ENCODE measurements at regions not wholly inside any gene's neighbourhood (a gene's known extent, or its start where the extent isn't known, plus 50 kb on each side); places are given as distances from the start of the nearest gene placed in this dataset.

- peak in 1 of 2 experiments; percentile 94; a peak in 2 of 4 replicates for TF ChIP-seq EP300 (IDR thresholded peaks at IDR 0.05; ENCODE audit: borderline replicate concordance in 1 of 2, low read depth in 1 of 2, low read length in 1 of 2)
- TF ChIP-seq USF1 (IDR thresholded peaks at IDR 0.05; ENCODE audit: borderline replicate concordance, low read depth): no peak
- TF ChIP-seq GATA2 (CRISPR knock-in tag; IDR thresholded peaks at IDR 0.05): no peak
- TF ChIP-seq RFX5 (IDR thresholded peaks at IDR 0.05; ENCODE audit: low read length): no peak
- peak; percentile 87 for TF ChIP-seq PBX3 (IDR thresholded peaks at IDR 0.05)
- TF ChIP-seq TEAD4 (IDR thresholded peaks at IDR 0.05; ENCODE audit: borderline replicate concordance, insufficient read depth): peak; percentile 94
- no peak for TF ChIP-seq RCOR1 (IDR thresholded peaks at IDR 0.05; ENCODE audit: low read length)
- TF ChIP-seq EZH2phosphoT487 (IDR thresholded peaks at IDR 0.05; ENCODE audit: borderline replicate concordance, low read depth): no peak
- TF ChIP-seq YY1 (IDR thresholded peaks at IDR 0.05; ENCODE audit: low read depth): peak; percentile 64; the same call in 1 of the 2 replicates
- no peak for TF ChIP-seq GABPA (IDR thresholded peaks at IDR 0.05; ENCODE audit: low read depth)
These were observed 246.1 kb upstream of the TNP1 start (continued) for GRCh38 chr2:217105733-217106649.

GRCh38 chr2:217103752-217104545 lies 244.1 kb upstream of the TNP1 start:
- CTCF ChIA-PET: no interaction called here
- POLR2A ChIA-PET: no interaction called here
- H3K4me2 ChIP-seq: 0 out of 2 replicates have a peak overlapping the region, but pooled peaks have one; percentile 6
- 58% methylated on average over 4 of the region's 4 CpGs for WGBS (ENCODE audit: low lambda C conversion rate)
- H4K20me1 ChIP-seq (ENCODE audit: insufficient read depth): no peaks in the 10 kb centered on the region
- H3K4me1 ChIP-seq (ENCODE audit: control insufficient read depth in 1 of 2, insufficient read depth in 2 of 2, low read depth in 1 of 2, low read length in 1 of 2): peaks cover 0 to 45% of the 10 kb centered on the region in 2 experiments; a peak in 2 of 4 replicates
- H3K79me2 ChIP-seq (ENCODE audit: insufficient read depth): no peaks in the 10 kb centered on the region
- no peaks in the 10 kb centered on the region for H3K27me3 ChIP-seq (ENCODE audit: insufficient read depth)
- DNase-seq: no peak
- H3K4me3 ChIP-seq (ENCODE audit: low read depth in 2 of 2, low read length in 1 of 2): no peak overlapping the region
- no peaks in the 10 kb centered on the region for H3K9me3 ChIP-seq
- peaks cover 22% of the 10 kb centered on the region for H3F3A ChIP-seq (replicated peaks; ENCODE audit: insufficient read depth)
- H2AFZ ChIP-seq (ENCODE audit: low read depth): 0 out of 2 replicates have a peak overlapping the region, but pooled peaks have one; percentile 54
- H3K36me3 ChIP-seq (replicated peaks in 1 of 2; ENCODE audit: control insufficient read depth in 1 of 2, insufficient read depth in 2 of 2, low read length in 1 of 2): no peaks in the 10 kb centered on the region
- peak overlapping the region in 1 of 2 experiments; percentile 83; a peak in 2 of 4 replicates for H3K27ac ChIP-seq (ENCODE audit: low read depth in 2 of 2, low read length in 1 of 2)
- H3K9ac ChIP-seq: peak overlapping the region; percentile 25
- H3K9me2 ChIP-seq: no peaks in the 10 kb centered on the region
- TF ChIP-seq ELF1 (IDR thresholded peaks at IDR 0.05) (no peak), RAD21 (IDR thresholded peaks at IDR 0.05; ENCODE audit: low read length) (no peak), ZBTB33 (IDR thresholded peaks at IDR 0.05; ENCODE audit: borderline replicate concordance, low read depth) (no peak), USF1 (IDR thresholded peaks at IDR 0.05; ENCODE audit: borderline replicate concordance, low read depth) (no peak), MXI1 (IDR thresholded peaks at IDR 0.05; ENCODE audit: low read depth, low read length) (no peak), REST (IDR thresholded peaks at IDR 0.05; ENCODE audit: low read depth, low read length) (no peak), FOXJ3 (CRISPR knock-in tag; IDR thresholded peaks at IDR 0.05) (no peak), FOSL2 (IDR thresholded peaks at IDR 0.05; ENCODE audit: borderline replicate concordance, low read depth) (no peak), TEAD4 (IDR thresholded peaks at IDR 0.05; ENCODE audit: borderline replicate concordance, insufficient read depth) (no peak)
